Liver (tissue), 2 donors: ENCODE measurements at regions not wholly inside any gene's neighbourhood (a gene's known extent, or its start where the extent isn't known, plus 50 kb on each side); places are given as distances from the start of the nearest gene placed in this dataset.

Experiments used
- HNF4G ChIP-seq: IDR thresholded peaks from 2 replicates; pipeline ENCODE4 v1.6.1; 2016; ENCODE audit warnings: antibody characterized with exemption
- YY1 ChIP-seq: IDR thresholded peaks from 2 replicates; pipeline ENCODE4 v1.6.1; 2016; ENCODE audit warnings: antibody characterized with exemption, mild to moderate bottlenecking
- donor health status: healthy.

GRCh38 chr6:151175662-151176445 lies 63.9 kb upstream of the AKAP12 start:
- TF ChIP-seq YY1 (no peak), HNF4G (no peak)
